VCaP (cell line): ENCODE measurements at regions not wholly inside any gene's neighbourhood (a gene's known extent, or its start where the extent isn't known, plus 50 kb on each side); places are given as distances from the start of the nearest gene placed in this dataset.

Source experiments
- H3K27ac ChIP-seq: fragments of 450-650 bp; 2 replicates; pipeline ENCODE4 v1.5.1; 2017
- TF ChIP-seq, protein P1 (sequence below): fragments of 450-650 bp; conservative IDR thresholded peaks from 2 replicates; pipeline ENCODE4 v1.5.1; 2017; ENCODE audit warnings: mild to moderate bottlenecking, moderate library complexity

DNA sequence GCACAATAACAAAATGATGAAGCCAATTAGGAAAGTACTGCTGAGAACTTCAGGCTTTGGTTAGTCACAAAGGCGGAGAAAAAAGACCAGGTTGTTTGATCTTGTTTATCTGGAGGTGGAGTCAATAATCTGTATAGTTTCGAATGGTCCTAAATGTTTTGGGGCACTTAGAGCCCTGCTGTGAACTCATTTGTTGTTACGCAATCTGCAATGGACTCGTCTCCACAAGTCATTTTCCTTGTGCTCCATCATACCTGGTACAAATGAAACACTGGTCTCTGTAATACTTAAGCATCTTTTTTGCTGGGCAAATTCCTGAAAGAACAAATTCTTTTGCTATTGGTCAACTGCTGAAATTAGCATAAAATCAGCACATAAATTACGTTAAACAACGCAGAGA lies 430.5 kb downstream of the GATA3 start:
- no peak overlapping the region for H3K27ac ChIP-seq
- TF ChIP-seq, protein P1, sequence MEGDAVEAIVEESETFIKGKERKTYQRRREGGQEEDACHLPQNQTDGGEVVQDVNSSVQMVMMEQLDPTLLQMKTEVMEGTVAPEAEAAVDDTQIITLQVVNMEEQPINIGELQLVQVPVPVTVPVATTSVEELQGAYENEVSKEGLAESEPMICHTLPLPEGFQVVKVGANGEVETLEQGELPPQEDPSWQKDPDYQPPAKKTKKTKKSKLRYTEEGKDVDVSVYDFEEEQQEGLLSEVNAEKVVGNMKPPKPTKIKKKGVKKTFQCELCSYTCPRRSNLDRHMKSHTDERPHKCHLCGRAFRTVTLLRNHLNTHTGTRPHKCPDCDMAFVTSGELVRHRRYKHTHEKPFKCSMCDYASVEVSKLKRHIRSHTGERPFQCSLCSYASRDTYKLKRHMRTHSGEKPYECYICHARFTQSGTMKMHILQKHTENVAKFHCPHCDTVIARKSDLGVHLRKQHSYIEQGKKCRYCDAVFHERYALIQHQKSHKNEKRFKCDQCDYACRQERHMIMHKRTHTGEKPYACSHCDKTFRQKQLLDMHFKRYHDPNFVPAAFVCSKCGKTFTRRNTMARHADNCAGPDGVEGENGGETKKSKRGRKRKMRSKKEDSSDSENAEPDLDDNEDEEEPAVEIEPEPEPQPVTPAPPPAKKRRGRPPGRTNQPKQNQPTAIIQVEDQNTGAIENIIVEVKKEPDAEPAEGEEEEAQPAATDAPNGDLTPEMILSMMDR = no peak

DNA sequence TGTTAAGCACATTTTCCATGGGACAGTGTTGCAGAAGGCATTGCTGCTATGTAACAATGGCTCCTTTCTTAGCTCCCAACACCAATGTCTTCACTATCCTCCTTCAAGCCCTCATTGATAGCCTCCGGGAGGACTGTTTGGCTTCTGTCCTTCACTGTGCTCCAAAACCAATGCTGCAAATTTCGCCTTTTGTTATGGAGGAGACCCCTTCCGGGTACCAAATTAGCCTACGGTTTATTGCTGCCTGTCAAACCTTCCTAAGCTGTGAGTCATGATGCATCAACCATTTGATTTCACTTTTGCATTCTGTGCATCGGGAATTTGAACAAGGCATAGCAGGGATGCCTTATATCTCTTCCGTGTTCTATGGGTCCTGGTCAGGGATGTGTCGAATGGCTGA lies 432.9 kb downstream of the GATA3 start:
- H3K27ac ChIP-seq = no peak overlapping the region
- TF ChIP-seq, protein P1 = no peak

DNA sequence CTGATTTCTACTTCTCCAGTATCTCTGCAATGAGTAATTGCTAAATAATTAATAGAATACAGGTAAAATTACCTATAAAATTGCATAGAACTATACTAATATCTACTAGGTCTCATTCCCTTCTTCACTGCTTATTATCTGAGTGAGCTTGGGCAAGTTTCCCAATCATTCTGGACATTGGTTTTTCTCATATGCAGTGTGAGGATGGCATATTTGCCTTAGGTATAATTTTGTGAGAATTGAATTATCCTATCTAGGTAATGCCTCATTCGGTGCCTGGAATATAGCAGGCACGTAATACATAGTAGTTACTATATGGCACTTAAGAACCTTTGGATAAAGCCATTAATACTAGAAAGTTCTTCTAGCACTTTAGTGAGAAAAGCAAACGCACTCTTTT lies 434.7 kb downstream of the GATA3 start:
- H3K27ac ChIP-seq = no peak overlapping the region
- TF ChIP-seq, protein P1 = no peak

DNA sequence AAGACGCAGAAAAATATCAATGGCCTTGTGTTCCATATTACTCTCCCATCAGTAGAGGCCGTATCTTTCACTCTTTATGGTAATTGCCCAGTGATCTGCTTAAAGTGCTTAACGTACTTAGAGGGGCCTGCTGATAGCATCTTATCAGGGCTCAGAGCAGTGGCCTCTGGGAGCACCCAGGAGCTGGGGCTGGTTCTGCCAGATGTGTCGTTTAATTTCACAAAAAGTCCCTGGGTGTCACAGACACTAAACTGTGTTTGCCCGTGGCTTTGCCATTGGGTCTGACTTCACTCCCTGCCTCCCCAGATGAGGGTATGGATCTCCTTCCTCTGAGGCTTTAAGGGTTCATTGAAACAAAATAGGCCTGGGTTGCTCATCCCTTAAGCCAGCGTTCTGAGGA lies 435.3 kb downstream of the GATA3 start:
- H3K27ac ChIP-seq = no peak overlapping the region
- TF ChIP-seq, protein P1 = no peak

DNA sequence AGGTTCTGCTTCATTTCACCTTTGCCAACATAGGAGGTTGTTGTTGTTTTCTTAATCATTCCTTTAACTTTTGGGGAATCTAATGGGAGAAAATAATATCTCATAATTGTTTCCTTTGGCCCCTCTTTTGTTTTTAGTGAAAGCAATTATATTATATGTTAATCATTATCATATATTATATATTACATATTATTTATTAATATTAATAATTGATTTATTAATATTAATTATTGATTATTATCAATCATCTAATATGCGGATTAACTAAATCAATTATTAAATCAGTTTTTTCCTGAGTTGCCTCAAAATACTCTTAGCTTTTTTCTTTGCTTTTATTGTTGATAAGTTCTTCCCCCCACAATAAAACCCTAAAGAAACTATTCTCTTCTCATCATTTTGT lies 443.8 kb downstream of the GATA3 start:
- TF ChIP-seq, protein P1 = no peak

DNA sequence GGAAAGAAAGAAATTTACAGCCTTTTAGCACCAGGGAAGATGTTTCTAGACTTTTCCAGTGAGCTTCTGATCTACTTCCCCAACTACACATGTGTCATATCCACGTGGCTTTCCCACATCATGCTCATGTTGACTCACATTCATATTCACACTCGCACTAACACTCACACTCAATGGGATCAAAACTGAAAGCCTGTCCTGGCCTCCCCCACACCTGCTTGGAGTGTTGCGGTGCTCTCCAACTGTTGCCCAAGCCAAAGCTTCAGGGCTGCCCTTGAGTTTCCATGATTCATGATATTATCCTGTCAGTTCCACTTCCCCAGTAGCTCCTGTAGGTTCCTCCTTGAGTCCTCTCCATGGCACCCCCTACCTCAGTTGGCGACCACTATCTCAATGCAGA lies 444.4 kb downstream of the GATA3 start:
- TF ChIP-seq, protein P1 = no peak
- no peak overlapping the region for H3K27ac ChIP-seq

More for the DNA sequence above, 443.8 kb downstream of the GATA3 start:
- no peak overlapping the region for H3K27ac ChIP-seq

DNA sequence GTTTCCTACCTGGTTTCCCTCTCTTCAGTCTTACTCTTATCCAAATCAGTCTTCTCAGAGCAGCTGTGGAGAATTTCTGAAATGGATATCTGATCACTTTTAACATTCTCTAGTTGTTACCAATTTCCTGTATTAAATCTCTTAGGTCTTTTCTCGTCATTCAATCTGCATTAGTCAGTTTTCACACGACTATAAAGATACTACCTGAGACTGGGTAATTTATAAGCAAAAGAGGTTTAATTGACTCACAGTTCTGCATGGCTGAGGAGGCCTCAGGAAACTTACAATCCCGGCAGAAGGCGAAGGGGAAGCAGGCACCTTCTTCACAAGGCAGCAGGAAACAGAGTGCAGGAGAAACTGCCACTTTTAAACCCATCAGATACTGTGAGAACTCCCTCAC lies 444.8 kb downstream of the GATA3 start:
- no peak overlapping the region for H3K27ac ChIP-seq
- TF ChIP-seq, protein P1 = no peak
